Ishikawa (cell line): ENCODE measurements at regions not wholly inside any gene's neighbourhood (a gene's known extent, or its start where the extent isn't known, plus 50 kb on each side); places are given as distances from the start of the nearest gene placed in this dataset.

Source experiments
- CREB1 ChIP-seq: IDR thresholded peaks from 2 replicates; pipeline ENCODE4 v1.6.1; 2012; ENCODE audit warnings: low read depth
- EP300 ChIP-seq: IDR thresholded peaks from 2 replicates; pipeline ENCODE4 v1.6.1; 2012; ENCODE audit warnings: borderline replicate concordance
- FOXM1 ChIP-seq: IDR thresholded peaks from 2 replicates; pipeline ENCODE4 v1.6.1; 2012; ENCODE audit warnings: low read depth, borderline replicate concordance
- MAX ChIP-seq: IDR thresholded peaks from 2 replicates; pipeline ENCODE4 v1.6.1; 2012
- RAD21 ChIP-seq: IDR thresholded peaks from 2 replicates; pipeline ENCODE4 v1.6.1; 2012; ENCODE audit warnings: low read depth
- REST ChIP-seq: IDR thresholded peaks from 2 replicates; pipeline ENCODE4 v1.6.1; 2012; ENCODE audit warnings: low read depth, mild to moderate bottlenecking
- YY1 ChIP-seq: IDR thresholded peaks from 2 replicates; pipeline ENCODE4 v1.6.1; 2012; ENCODE audit warnings: low read depth

- TF ChIP-seq REST: no peak
- no peak for TF ChIP-seq EP300
- no peak for TF ChIP-seq CREB1
- no peak for TF ChIP-seq RAD21
- TF ChIP-seq FOXM1: no peak
- TF ChIP-seq YY1: no peak
- no peak for TF ChIP-seq MAX
Measured at GRCh38 chr10:118910702-118911101, 118.8 kb upstream of the NANOS1 start.
